Osteoblast (primary cell): ENCODE measurements at regions not wholly inside any gene's neighbourhood (a gene's known extent, or its start where the extent isn't known, plus 50 kb on each side); places are given as distances from the start of the nearest gene placed in this dataset.

Experiments
- DNase-seq: peaks from one replicate; pipeline ENCODE4 v3.0.0; 2011; ENCODE audit warnings: low spot score, mixed read lengths; ENCODE audit not compliant: insufficient read length; ENCODE audit errors: missing footprints
- H2AFZ ChIP-seq: 2 replicates; pipeline ENCODE4 v1.6.0; 2011; ENCODE audit warnings: mild to moderate bottlenecking, low read length
- H3K27ac ChIP-seq: 2 replicates; pipeline ENCODE4 v1.5.1; 2011; ENCODE audit warnings: mild to moderate bottlenecking, low read depth, low read length, moderate library complexity
- H3K27me3 ChIP-seq: 2 replicates; pipeline ENCODE4 v1.6.0; 2012; ENCODE audit warnings: mild to moderate bottlenecking, control low read depth, inconsistent platforms, low read length, moderate library complexity; ENCODE audit not compliant: insufficient read depth
- H3K36me3 ChIP-seq: 2 replicates; pipeline ENCODE4 v1.5.1; 2011; ENCODE audit warnings: mild to moderate bottlenecking, low read length, control low read depth, moderate library complexity; ENCODE audit not compliant: insufficient read depth
- H3K4me1 ChIP-seq: 2 replicates; pipeline ENCODE4 v1.5.1; 2011; ENCODE audit warnings: mild to moderate bottlenecking, low read length, control low read depth, moderate library complexity; ENCODE audit not compliant: insufficient read depth
- H3K4me2 ChIP-seq: 2 replicates; pipeline ENCODE4 v1.6.0; 2011; ENCODE audit warnings: mild to moderate bottlenecking, low read length; ENCODE audit not compliant: insufficient read depth
- H3K4me3 ChIP-seq: fragments of 200-600 bp; sonication (generic); 3 replicates; pipeline ENCODE4 v1.5.1; 2012; ENCODE audit warnings: mild to moderate bottlenecking, low read length, inconsistent platforms; ENCODE audit not compliant: insufficient read depth
- H3K79me2 ChIP-seq: 2 replicates; pipeline ENCODE4 v1.6.0; 2012; ENCODE audit warnings: mild to moderate bottlenecking, low read length, control low read depth, inconsistent platforms; ENCODE audit not compliant: insufficient read depth
- H3K9me3 ChIP-seq: 2 replicates; pipeline ENCODE4 v1.5.1; 2011; ENCODE audit warnings: low read depth, low read length, control low read depth
- H4K20me1 ChIP-seq: 2 replicates; pipeline ENCODE4 v1.6.0; 2012; ENCODE audit warnings: mild to moderate bottlenecking, low read length, control low read depth; ENCODE audit not compliant: insufficient read depth
- TF ChIP-seq, protein P1 (sequence below): IDR thresholded peaks from 2 replicates; pipeline ENCODE4 v1.5.1; 2011; ENCODE audit warnings: mild to moderate bottlenecking, low read depth, low read length, moderate library complexity; ENCODE audit errors: extremely low read depth

DNA sequence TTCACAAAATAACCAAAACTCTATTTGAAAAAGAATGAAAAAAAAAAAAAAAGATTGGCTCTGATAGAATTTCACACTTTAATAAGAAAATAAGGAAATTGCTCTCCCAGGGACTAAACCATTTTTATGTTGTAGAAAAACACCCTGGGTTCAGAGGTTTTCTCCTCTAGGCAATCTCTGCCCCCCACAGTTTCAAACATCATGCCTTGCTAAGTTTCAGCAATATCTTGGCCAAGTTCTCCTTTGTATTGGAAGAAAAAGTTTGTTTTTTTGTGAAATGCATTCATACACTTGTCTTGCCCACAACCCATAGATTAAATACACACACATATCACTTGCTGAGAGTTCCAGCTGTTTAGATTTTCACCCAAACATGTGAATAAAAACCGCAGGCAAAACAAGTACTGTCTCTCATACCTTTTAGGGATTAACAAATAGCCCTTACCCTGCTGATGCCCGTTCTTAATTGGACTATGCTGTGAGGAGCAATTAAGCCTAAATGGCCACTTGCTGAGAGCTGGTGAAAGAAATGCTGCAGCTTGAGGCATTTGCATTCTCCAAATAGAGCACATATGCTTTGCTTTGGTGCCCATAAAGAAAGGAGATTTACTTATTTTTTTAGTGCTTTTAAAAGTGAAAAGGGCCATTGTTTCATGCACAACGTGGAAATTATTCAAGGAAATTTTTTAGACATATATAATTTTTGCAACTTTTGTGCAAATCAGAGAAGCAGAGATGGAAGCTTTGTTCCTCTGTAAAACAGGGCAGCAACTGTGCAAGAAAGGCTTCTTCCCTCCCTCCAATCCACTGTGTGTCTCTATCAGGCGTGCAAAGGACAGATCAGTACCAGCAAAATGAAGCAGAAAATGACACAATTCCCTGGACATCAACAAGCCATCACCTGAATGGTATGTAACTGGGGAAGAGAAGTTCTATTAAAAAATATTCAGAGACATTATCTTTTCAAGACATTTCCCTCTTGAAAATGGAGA lies 262.4 kb upstream of the KIF2A start:
- Histone ChIP-seq H3K9me3 (no peaks in the 10 kb centered on the region), H3K27ac (no peak overlapping the region), H3K27me3 (no peaks in the 10 kb centered on the region), H2AFZ (no peak overlapping the region), H4K20me1 (no peaks in the 10 kb centered on the region), H3K4me2 (no peak overlapping the region), H3K4me3 (no peak overlapping the region), H3K36me3 (no peaks in the 10 kb centered on the region), H3K79me2 (no peaks in the 10 kb centered on the region), H3K4me1 (no peaks in the 10 kb centered on the region)
- DNase-seq = no peak
- TF ChIP-seq, protein P1, sequence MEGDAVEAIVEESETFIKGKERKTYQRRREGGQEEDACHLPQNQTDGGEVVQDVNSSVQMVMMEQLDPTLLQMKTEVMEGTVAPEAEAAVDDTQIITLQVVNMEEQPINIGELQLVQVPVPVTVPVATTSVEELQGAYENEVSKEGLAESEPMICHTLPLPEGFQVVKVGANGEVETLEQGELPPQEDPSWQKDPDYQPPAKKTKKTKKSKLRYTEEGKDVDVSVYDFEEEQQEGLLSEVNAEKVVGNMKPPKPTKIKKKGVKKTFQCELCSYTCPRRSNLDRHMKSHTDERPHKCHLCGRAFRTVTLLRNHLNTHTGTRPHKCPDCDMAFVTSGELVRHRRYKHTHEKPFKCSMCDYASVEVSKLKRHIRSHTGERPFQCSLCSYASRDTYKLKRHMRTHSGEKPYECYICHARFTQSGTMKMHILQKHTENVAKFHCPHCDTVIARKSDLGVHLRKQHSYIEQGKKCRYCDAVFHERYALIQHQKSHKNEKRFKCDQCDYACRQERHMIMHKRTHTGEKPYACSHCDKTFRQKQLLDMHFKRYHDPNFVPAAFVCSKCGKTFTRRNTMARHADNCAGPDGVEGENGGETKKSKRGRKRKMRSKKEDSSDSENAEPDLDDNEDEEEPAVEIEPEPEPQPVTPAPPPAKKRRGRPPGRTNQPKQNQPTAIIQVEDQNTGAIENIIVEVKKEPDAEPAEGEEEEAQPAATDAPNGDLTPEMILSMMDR = no peak

GRCh38 chr5:62044989-62045388 lies 261.0 kb upstream of the KIF2A start:
- Histone ChIP-seq H2AFZ (no peak overlapping the region), H3K4me2 (no peak overlapping the region), H3K9me3 (no peaks in the 10 kb centered on the region), H3K4me1 (no peaks in the 10 kb centered on the region), H3K27me3 (no peaks in the 10 kb centered on the region), H3K4me3 (no peak overlapping the region), H3K79me2 (no peaks in the 10 kb centered on the region), H3K27ac (no peak overlapping the region), H3K36me3 (no peaks in the 10 kb centered on the region), H4K20me1 (no peaks in the 10 kb centered on the region)
- TF ChIP-seq, protein P1 = no peak
- no peak for DNase-seq

DNA sequence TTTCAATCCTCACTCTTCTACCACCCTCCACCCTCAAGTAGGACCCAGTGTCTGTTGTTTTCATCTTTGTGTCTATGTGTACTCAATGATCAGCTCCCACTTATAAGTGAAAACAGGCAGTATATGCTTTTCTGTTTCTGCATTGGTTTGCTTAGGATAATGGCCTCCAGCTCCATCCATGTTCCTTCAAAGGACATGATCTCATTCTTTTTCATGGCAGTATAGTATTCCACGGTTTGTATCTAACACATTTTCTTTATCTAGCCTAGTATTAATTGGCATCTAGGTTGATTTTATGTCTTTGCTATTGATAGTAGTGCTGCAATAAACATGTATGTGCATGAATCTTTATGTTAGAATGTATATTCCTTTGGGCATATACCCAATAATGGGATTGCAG lies 259.8 kb upstream of the KIF2A start:
- H2AFZ ChIP-seq = no peak overlapping the region
- TF ChIP-seq, protein P1 = no peak
- H3K4me2 ChIP-seq = no peak overlapping the region
- no peak overlapping the region for H3K4me3 ChIP-seq
- H3K27ac ChIP-seq = no peak overlapping the region
- no peaks in the 10 kb centered on the region for H4K20me1 ChIP-seq
- DNase-seq = no peak
- no peaks in the 10 kb centered on the region for H3K36me3 ChIP-seq
- no peaks in the 10 kb centered on the region for H3K4me1 ChIP-seq
- no peaks in the 10 kb centered on the region for H3K79me2 ChIP-seq
- no peaks in the 10 kb centered on the region for H3K27me3 ChIP-seq
- no peaks in the 10 kb centered on the region for H3K9me3 ChIP-seq

GRCh38 chr5:62051747-62052146 lies 254.3 kb upstream of the KIF2A start:
- TF ChIP-seq, protein P1 = no peak
- no peak for DNase-seq
- Histone ChIP-seq H3K4me2 (no peak overlapping the region), H3K27ac (no peak overlapping the region), H3K79me2 (no peaks in the 10 kb centered on the region), H3K36me3 (no peaks in the 10 kb centered on the region), H3K4me1 (no peaks in the 10 kb centered on the region), H2AFZ (no peak overlapping the region), H3K4me3 (no peak overlapping the region), H3K27me3 (no peaks in the 10 kb centered on the region), H4K20me1 (no peaks in the 10 kb centered on the region), H3K9me3 (no peaks in the 10 kb centered on the region)
